ENCODE measurements at regions not wholly inside any gene's neighbourhood (a gene's known extent, or its start where the extent isn't known, plus 50 kb on each side); places are given as distances from the start of the nearest gene placed in this dataset.
"Not testable (repeated sequence)": the region's sequence is repeated elsewhere in the genome, so short reads cannot be mapped to it uniquely, and the experiment has no call there.

DNA sequence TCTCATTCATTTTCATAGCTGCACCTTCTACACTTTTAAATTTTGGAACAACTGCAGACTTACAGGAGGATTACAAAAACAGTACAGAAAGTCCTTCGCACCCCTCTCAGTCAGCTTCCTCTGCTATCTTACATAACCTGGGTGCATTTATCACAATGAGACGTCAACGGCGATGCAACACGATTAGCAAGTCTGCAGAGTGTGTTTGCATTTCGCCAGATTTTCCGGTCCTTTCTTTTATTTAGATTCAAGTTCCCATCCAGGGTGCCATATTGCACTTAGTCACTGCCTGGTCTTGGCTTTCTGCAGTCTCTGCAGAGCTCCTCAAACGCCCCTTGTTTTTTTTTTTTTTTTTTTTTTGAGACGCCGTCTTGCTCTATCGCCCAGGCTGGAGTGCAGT lies 85.9 kb downstream of the ASMT start:
- no peak for DNase-seq (ENCODE audit: low read depth)

DNA sequence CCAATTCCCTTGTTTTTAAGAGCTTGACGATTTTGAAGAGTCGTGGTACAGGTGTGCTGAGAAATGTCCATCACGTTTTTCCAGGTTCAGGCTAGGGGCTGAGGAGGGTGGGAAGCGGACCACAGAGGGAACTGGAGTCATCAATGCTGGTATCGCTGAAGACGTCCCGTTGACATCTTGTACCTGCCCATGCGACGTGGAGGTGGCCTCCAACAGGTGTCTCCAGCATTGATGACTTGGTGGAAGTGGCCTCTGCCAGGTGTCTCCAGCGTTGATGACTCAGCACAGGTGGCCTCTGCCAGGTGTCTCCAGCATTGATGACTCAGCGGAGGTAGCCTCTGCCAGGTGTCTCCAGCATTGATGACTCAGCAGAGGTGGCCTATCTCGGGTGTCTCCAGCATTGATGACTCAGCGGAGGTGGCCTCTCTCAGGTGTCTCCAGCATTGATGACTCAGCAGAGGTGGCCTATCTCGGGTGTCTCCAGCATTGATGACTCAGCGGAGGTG lies 86.6 kb downstream of the ASMT start:
- DNase-seq (ENCODE audit: low read depth): not testable (repeated sequence)

DNA sequence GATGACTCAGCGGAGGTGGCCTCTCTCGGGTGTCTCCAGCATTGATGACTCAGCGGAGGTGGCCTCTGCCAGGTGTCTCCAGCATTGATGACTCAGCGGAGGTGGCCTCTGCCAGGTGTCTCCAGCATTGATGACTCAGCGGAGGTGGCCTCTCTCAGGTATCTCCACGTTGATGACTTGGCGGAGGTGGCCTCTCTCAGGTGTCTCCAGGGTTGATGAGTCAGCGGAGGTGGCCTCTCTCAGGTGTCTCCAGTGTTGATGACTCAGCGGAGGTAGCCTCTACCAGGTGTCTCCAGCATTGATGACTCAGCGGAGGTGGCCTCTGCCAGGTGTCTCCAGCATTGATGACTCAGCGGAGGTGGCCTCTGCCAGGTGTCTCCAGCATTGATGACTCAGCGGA lies 87.3 kb downstream of the ASMT start:
- DNase-seq (ENCODE audit: low read depth): not testable (repeated sequence)

DNA sequence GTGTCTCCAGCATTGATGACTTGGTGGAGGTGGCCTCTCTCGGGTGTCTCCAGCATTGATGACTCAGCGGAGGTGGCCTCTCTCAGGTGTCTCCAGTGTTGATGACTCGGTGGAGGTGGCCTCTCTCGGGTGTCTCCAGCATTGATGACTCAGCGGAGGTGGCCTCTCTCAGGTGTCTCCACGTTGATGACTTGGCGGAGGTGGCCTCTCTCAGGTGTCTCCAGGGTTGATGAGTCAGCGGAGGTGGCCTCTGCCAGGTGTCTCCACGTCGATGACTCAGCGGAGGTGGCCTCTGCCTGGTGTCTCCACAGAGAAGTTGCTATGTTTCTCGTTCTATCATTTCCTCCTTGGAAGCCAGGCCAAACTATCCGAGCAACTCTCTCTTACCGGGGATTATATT lies 87.7 kb downstream of the ASMT start:
- not testable (repeated sequence) for DNase-seq (ENCODE audit: low read depth)

DNA sequence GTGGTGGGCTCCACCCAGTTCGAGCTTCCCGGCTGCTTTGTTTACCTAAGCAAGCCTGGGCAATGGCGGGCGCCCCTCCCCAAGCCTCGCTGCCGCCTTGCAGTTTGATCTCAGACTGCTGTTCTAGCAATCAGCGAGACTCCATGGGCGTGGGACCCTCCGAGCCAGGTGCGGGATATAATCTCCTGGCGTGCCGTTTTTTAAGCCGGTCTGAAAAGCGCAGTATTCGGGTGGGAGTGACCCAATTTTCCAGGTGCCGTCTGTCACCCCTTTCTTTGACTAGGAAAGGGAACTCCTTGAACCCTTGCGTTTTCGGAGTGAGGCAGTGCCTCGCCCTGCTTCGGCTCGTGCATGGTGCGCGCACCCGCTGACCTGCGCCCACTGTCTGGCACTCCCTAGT lies 94.4 kb downstream of the ASMT start:
- not testable (repeated sequence) for DNase-seq (ENCODE audit: low read depth)

- no peak for DNase-seq (ENCODE audit: low read depth)
These were observed 98.4 kb downstream of the ASMT start for GRCh38 chrX:1713296-1713695.

- peak; percentile 27 for DNase-seq (ENCODE audit: low read depth)
These were observed 102.5 kb downstream of the ASMT start for GRCh38 chrX:1717373-1717772.

DNA sequence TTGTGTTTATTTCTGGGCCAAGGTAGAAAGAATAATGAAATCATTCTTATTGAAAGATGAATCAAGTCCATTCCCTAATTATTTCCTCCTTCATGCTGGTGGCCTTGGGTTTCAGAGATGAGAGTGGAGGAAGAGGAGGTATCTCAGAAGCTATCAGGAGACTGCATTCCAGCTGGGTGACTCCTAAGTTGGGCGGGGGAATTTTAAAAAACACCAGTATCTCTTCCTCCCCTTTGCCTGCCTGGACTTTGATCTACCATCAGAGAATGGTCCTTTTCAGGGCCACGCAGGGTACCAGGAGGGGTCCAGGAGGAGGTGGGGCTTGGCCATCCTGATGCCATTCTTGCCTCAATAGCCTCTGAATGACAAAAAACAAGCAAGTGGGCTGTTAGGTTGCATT lies 104.4 kb downstream of the ASMT start:
- peak; percentile 63 for DNase-seq (ENCODE audit: low read depth)

DNA sequence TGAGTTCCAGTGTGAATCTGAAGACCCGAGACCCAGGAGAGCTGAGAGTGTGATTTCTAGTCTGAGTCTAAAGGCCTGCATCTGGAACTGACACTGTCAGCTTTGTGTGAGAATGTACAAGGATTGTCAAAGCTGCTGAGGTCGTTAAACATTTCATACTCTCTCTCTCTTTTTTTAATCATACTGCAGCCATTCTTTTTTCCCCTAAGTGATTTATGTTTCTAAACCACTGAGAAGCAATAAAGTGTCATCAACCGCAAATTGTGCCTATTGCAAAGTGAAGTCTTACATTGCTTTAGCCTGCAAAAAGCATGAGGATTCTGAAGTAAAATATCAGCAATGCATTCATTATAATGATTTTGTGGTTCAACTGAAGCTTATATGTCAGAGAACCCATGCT lies 106.0 kb downstream of the ASMT start:
- peak; percentile 79 for DNase-seq (ENCODE audit: low read depth)

DNA sequence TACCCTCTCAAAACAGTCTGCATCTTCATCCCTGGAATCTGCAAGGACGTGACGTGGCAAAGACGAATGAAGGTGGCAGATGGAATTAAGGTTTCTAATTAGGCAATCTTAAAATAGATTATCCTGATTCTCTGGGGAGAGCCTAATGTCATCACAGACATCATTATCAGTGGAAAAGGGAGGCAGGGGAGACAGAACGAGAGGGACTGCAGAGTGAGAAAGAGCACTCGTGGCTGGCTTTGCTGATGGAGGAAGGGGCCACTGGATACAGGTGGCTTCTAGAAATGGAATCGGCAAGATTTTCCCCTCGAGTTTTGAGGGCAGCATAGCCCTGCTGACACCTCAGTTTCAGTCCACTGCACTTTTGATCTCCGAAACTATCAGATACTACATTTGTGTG lies 110.6 kb downstream of the ASMT start:
- no peak for DNase-seq (ENCODE audit: low read depth)

DNA sequence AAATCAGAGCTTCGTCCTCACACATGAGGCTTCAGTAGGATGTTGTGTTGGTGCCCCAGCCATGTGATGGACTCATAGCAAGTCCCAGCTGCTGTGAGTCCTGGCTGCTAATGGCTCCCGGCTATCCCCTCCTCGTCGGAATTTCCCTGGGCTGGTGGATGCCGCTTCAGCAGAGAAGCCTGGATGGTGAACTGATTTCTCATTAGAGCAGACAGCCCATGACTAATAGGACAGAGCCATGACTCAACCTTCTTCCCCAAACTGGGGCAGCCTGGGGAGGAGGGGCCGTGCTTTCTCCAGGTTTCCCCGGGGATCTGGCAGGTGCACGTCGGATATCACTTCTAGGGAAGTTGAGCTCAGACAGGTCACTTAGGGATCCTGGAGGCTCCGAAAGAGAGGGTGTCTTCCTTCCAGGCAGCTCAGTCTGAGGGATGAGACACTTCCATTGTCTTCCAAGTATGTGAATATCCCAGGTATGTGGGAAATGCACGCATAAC lies 112.7 kb downstream of the ASMT start:
- DNase-seq (ENCODE audit: low read depth): peak; percentile 97

DNA sequence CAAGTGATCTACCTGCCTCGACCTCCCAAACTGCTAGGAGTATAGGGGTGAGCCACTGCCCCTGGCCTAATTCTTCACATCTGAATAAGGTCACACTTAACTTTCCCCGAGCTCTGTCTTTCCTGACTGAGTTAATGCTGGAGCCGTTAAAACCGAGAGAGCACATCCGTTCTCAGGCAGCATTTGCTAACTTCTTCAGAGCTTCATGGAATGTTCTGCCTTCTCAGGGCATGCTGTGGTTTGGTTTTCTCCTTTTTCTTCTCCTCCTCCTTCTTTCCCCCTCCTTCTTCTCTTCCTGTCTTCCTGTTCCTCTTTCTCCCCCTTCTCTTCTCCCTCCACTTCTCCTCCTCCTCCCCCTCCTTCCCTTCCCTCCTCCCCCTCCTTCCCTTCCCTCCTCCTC lies 119.9 kb downstream of the ASMT start:
- peak; percentile 38 for DNase-seq (ENCODE audit: low read depth)

DNA sequence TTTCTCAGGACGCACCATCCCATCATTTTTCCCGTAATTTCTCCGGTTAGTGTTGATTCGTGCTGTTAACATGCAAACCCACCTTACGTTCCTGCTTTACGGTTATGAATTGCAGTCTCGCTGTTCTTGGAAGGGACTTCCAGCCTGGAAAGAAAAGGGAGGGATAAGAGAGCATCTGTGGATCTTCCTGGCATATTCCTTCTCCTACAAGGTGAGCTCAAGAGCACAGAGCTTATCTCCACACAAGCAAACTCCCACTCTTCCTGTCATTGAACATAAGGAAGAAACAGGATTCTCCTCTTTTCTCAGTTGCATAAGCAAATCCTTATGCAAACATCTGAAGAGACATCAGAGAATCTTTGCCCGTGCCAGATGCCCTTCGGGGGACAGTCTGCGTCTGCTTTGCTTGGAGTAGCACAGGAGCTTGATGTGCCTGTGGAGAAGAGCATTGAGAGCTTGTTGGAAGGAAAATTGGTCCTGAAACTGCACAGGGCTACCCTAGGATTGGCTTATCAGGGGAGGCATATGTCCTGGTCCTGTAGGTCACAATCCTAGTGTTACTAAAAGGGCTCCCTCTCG lies 127.0 kb downstream of the ASMT start:
- no peak for DNase-seq (ENCODE audit: low read depth)

GRCh38 chrX:1743105-1743504 lies 128.2 kb downstream of the ASMT start:
- peak; percentile 78 for DNase-seq (ENCODE audit: low read depth)

DNA sequence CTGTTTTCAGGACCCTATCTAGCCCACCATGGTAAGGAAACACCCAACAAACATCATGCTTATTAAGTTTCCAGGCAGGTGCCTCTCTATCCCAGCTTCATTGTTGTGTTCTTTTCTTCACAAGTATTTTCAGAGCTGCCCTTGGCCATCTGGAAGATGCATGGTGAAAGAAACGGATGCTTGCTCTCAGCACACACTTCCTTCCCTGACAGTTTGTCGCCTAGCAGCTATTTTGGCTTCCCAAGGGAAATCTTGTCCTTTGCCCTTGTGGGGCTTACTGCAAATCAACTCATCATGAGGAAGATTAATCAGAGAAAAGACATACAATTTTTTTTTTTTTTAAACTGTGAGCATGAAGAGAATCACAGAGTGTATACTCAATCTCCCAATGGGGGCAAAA lies 128.8 kb downstream of the ASMT start:
- peak; percentile 52 for DNase-seq (ENCODE audit: low read depth)

DNA sequence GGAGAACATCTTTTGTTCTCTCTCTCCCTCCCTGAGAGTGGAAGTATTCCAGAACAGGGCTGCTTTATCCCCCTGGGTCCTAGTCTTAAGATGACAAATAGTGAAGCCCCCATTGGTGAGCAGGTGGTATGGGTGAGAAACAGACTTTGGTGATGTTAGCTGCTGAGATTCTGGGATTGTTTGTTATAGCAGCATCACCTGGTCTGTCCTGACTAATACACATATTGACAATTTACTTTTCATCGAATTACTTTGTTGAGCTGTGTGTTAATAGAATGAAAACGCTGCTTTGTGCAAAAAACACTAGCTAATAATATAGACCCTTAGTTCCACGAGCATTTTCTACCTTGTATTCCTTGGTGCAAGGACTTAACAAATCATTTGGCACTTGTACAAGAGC lies 133.5 kb downstream of the ASMT start:
- DNase-seq (ENCODE audit: low read depth): no peak

- no peak for DNase-seq (ENCODE audit: low read depth)
These were observed 134.6 kb downstream of the ASMT start for GRCh38 chrX:1749499-1749898.

- DNase-seq (ENCODE audit: low read depth): peak; percentile 90
These were observed 135.4 kb downstream of the ASMT start for GRCh38 chrX:1750267-1750666.

DNA sequence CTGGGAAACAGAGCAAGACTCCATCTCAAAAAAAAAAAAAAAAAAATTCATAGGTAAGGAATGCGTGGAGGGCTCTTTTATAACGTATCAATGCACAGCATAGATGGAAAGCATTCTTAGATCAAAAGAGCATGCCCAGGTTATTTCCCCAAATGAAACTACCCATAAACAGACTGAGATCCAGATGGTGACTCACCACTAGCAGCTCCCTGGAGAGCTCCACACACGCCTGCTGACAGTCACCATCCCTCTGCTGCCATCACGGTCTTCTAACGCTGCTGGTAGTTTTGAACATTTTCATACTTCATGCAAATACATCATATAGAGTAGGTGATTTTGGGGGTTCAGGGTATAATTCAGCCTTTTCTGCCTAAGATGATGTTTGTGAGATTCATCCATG lies 136.9 kb downstream of the ASMT start:
- peak; percentile 79 for DNase-seq (ENCODE audit: low read depth)

GRCh38 chrX:1752799-1753198 lies 137.9 kb downstream of the ASMT start:
- DNase-seq (ENCODE audit: low read depth): not testable (repeated sequence)

DNA sequence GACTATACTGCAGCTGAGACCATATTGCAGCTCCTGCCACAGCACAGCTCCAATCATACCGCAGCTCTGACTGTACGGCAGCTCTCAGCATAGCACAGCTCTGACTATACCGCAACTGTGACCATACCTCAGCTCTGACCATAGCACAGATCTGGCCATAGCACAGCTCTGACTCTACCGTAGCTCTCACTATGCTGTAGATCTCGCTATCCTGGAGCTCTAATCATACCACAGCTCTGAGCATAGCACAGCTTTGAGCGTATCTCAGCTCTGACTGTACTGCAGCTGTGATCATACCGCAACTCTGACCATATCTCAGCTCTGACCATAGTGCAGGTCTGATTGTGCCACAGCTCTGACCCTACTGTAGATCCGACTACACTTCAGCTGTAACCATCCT lies 139.2 kb downstream of the ASMT start:
- peak; percentile 95 for DNase-seq (ENCODE audit: low read depth)

DNA sequence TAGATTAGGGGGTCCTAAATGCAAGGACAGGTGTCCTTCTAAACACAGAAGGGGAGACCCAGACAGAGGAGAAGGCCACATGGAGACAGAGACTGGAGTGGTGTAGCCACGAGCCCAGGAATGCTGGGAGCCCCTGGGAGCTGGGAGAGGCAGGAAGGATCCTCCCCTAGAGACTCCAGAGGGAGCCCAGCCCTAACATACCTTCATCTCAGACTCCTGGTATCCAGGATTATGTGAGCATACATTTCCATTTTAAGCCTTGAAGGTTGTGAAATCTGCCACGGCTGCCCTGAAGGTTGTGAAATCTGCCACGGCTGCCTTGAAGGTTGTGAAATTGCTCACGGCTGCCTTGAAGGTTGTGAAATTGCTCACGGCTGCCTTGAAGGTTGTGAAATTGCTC lies 148.4 kb downstream of the ASMT start:
- no peak for DNase-seq (ENCODE audit: low read depth)

DNA sequence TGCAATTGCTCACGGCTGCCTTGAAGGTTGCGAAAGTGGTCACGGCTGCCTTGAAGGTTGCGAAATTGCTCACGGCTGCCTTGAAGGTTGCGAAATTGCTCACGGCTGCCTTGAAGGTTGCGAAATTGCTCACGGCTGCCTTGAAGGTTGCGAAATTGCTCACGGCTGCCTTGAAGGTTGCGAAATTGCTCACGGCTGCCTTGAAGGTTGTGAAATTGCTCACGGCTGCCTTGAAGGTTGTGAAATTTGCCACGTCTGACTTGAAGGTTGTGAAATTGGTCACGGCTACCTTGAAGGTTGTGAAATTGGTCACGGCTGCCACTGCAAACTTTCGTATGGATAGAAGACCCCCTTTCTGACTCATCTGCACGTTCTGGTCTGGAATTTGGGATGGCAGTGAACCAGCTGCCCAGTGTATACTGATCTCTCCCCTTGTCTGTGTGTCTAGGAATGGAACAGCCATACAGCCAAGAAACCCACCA lies 150.1 kb downstream of the ASMT start:
- DNase-seq (ENCODE audit: low read depth): peak; percentile 55

- no peak for DNase-seq (ENCODE audit: low read depth)
These were observed 152.2 kb downstream of the ASMT start for GRCh38 chrX:1767026-1767425.

Measured in RPMI7951 (cell line).